GM04504 (cell line): ENCODE measurements at regions not wholly inside any gene's neighbourhood (a gene's known extent, or its start where the extent isn't known, plus 50 kb on each side); places are given as distances from the start of the nearest gene placed in this dataset.
"Not testable (repeated sequence)": the region's sequence is repeated elsewhere in the genome, so short reads cannot be mapped to it uniquely, and the experiment has no call there.

Source experiments
- DNase-seq: peaks from one replicate; pipeline ENCODE4 v3.0.0-alpha.2; 2012; ENCODE audit warnings: low read depth

- DNase-seq: no peak
Measured at GRCh38 chr16:60558936-60559335, 1477.3 kb downstream of the CDH8 start.

DNA sequence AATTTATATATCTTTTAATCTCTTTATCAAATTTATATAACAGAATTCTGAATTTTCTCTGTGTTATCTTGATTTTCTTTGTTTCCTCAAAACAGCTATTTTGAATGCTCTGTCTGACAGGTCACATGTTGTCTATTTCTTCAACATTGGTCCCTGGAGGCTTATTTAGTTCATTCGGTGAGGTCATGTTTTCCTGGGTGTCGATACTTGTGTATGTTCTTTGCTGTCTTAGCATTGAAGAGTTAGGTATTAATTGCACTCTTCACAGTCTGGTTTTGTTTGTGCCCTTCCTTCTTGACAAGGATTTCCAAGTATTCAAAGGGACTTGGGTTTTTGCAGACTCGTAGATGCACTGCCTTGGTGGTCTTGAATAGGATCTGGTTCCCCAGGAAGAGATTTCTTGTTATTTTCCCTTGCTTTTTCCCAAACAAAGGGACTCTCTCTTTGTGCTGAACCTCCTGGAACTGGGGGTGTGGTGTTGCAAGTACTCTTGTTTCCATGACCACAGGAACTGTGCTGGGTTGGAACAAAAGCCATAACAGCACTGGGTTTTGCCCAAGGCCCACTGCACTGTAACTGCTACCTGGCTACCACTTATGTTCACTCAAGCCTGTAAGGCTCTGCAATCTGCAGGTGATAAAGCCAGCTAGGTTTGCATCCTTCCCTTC, 1483.0 kb downstream of the CDH8 start:
- no peak for DNase-seq

GRCh38 chr16:60541535-60541934, 1494.7 kb downstream of the CDH8 start:
- no peak for DNase-seq

- DNase-seq: no peak
Measured at GRCh38 chr16:60510941-60511340, 1525.3 kb downstream of the CDH8 start.

DNA sequence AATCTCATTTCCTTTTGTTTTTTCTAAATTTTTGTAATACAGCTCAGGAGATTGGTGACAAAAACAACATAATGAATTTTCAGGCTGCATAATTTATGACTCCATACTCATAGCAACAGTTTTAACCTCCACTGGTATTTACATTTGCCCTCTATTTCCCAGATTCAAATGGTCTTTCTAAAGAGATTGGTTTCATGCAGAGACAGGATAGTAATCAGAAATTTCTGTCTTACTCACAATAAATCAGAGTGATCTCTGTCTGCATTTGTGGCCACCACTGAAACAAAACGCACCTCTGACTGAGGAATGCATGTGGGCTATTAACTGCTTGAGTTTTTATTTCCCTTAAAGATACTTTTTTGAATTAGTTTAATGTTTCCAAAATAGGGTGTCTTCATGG, 1526.0 kb downstream of the CDH8 start:
- no peak for DNase-seq

GRCh38 chr16:60491273-60491672, 1545.0 kb downstream of the CDH8 start:
- no peak for DNase-seq

GRCh38 chr16:60485872-60486489, 1550.3 kb downstream of the CDH8 start:
- no peak for DNase-seq

GRCh38 chr16:60484901-60485300, 1551.3 kb downstream of the CDH8 start:
- DNase-seq: no peak

DNA sequence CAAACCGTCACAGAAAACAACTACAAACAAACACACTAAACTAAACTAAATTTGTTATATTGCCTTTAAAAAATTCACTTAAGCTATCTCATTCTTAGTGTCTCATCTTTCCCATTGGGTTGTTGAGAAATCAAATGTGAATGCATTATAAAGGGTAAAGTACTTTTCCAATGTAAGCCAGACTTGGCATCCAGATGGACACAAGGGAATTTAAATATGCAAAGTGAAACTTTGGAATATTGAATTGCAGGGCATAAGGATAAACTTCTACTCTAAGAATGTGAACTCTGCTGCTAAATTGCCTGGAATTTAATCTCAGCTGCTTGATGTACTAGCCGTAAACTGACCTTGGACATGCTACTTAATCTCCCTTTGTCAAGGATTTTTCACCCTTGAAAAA, 1554.6 kb downstream of the CDH8 start:
- DNase-seq: no peak

GRCh38 chr16:60478810-60479209, 1557.4 kb downstream of the CDH8 start:
- DNase-seq: no peak

- no peak for DNase-seq
Measured at GRCh38 chr16:60463986-60464385, 1572.3 kb downstream of the CDH8 start.

DNA sequence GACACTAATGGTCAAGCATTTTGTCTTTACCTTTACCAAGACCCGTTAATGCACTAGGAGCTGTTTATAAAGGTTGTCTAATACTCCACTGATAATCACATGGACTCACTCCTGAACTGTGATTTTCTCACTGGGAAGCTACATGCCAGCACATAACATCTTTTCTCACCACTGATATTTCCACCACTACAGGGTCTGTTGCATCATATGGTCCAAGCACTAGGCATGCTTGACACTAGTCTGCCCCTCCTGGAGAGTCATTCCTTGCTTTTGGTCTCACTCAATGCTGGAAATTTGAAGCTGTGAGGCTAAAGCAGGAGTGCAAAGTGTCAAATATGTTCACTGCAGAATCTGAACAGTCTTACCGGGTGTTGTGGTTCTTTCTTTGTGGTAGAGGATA, 1576.8 kb downstream of the CDH8 start:
- DNase-seq: no peak

- no peak for DNase-seq
Measured at GRCh38 chr16:60458255-60458654, 1578.0 kb downstream of the CDH8 start.

GRCh38 chr16:60452646-60453045, 1583.6 kb downstream of the CDH8 start:
- no peak for DNase-seq

DNA sequence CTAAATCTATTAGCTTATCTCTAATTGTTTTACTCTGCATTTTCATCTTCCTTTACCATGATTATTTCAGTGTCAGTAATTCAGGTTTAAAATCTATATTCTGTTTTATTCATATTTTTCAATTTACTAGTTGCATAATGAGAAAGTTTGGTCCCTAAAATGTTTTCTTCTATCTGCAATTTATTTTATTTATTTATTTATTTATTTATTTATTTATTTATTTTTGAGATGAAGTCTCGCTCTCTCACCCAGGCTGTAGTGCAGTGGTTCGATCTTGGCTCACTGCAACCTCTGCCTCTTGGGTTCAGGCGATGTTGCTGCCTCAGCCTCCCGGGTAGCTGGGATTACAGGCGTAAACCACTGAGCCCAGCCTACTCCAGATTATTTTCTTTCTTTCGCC, 1597.3 kb downstream of the CDH8 start:
- DNase-seq: no peak

DNA sequence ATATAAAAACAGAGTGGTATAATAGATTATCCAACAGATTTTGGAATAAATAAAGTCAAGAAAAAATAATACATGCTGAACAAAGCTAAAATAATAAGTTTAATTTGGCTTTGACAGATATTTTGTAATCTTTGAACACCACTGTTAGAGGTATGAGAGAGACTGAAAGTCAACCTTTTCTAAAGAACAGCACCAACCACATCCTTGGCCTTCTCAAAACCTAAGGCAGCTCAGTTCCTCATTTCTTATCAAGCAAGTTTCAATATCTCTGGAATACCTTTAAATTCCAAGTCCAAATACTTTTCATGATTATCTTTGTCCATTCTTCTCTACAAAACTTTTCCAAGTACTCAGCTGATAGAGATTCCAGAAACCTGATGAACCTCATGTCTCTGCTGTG, 1603.8 kb downstream of the CDH8 start:
- no peak for DNase-seq

DNA sequence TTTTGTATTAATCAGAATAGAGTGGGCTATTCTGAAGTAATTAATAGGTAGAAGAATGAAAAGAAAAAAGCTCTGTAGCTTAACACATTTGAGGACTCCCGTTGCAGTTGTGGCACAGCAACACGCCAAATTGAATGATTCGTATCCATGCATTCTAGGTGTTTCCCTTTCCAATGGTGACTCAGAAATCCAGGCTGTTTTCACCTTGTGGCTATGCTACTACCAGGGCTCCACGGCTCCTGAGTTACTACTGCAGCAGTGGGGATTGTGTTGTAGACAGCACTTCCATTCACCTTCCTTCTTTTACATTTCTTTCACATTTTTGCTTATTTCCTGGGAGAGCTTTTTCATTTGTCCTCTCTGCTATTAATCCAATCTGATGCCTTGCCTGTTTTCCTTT, 1616.4 kb downstream of the CDH8 start:
- DNase-seq: no peak

DNA sequence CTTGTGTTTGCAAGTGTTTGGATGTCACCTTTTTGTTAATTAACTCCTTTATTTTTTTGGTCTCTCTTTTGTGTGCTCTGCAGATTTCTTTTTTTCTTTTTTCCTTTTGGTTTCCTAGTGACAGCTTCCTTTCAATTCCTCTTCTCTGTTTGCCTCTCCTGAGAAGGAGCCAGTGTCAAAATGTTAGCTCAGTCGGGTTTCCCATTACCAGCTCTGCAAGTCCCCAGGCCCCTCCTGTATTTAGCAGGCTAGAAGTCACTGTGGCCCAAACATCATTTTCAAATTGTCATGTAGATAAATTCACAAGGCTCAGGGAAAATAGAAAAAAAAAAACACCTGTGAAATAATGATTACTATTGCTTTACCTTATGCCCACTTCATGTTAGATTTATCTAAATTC, 1621.6 kb downstream of the CDH8 start:
- no peak for DNase-seq

- no peak for DNase-seq
Measured at GRCh38 chr16:60413969-60414368, 1622.3 kb downstream of the CDH8 start.

DNA sequence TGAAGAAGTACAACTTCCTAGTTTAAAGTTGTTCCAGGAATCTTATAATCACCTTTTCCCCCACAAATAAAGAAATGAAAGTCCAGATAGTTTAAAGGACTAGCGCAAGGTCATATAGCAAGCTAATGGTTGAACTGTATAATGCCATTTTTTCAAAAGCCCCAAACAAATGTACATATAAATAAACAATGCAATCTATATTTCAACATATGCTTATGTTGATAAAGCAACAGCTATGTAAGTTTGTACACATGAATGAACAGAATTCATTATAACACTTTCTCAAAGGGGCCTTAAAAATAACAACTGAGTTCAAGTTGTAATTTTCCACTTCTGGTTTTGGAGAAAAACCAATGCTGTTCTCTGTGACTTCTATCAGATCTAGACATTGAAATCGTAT, 1628.6 kb downstream of the CDH8 start:
- no peak for DNase-seq

DNA sequence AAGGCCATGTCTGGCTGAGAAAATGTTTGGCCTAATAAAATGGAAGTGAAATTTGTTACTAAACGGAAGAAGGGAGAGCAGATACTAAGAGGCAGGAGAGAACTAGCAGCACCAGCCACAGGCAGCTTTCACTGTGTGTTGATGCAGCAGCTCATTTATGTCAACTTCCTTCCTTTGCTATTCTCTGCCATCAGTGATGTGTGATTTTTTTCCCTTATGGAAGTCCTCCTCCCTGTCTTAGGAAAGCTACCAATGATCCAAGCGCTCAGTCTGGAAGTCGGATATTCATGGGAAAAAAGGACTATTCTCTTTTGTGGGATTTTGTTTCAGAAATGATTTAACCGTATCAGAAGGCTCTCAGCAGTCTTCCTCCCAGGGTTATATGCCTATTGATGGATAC, 1629.2 kb downstream of the CDH8 start:
- no peak for DNase-seq

DNA sequence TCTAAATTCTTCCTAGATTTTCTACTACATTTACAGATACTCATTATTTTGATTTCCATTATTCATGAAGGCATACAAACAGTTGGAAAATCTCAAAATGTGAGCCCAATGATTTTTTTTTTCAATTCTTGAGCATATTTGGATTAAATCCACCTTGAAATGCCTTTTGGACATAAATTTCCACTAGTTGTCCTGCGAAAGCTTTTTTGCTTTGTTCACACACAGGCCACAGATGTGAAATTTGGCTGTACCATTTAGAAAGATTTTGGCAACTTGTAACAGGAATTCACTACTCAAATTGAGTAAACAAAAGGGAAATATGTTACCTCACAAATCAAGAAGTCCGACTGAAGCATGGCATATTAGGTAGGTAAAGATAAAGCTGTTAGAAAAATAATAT, 1631.0 kb downstream of the CDH8 start:
- DNase-seq: no peak

DNA sequence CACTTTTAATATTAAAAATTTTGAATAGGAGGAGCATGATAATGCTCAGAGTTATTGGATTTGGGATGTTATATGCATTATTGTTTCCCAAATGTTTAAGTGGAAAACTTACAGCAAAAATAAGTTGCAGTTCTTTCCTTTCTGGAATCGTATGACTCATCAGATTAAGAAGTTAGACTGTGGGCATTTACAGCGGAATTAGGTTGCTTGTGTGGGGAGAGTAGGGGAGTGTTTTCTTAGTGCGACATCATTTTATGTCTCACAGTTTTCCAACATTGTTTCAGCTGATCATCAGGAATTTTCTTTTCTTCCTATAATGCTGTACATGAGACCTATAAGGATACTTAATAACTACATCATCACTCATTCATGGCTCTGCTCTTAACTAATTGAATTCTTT, 1631.8 kb downstream of the CDH8 start:
- DNase-seq: no peak

- DNase-seq: not testable (repeated sequence)
Measured at GRCh38 chr16:60402941-60403340, 1633.3 kb downstream of the CDH8 start.
